Neural cell (in vitro differentiated cells): ENCODE measurements at regions not wholly inside any gene's neighbourhood (a gene's known extent, or its start where the extent isn't known, plus 50 kb on each side); places are given as distances from the start of the nearest gene placed in this dataset.

ENCODE experiments used
- EZH2 ChIP-seq: fragments of 200-600, 300-800 bp; shearing (Covaris generic), sonication (generic); IDR thresholded peaks from 2 replicates; pipeline ENCODE4 v1.6.1; 2014; ENCODE audit warnings: antibody characterized with exemption, low read length, borderline replicate concordance, mild to moderate bottlenecking; ENCODE audit not compliant: insufficient read depth, poor library complexity, severe bottlenecking
- POLR2AphosphoS5 ChIP-seq: IDR thresholded peaks from 2 replicates; pipeline ENCODE4 v1.6.1; 2012
- RAD21 ChIP-seq: fragments of 450-650 bp; conservative IDR thresholded peaks from 2 replicates; pipeline ENCODE4 v1.6.1; 2014; ENCODE audit warnings: antibody characterized with exemption, mild to moderate bottlenecking, moderate library complexity
- TF ChIP-seq, protein P1 (sequence below): fragments of 450-650 bp; IDR thresholded peaks from 2 replicates; pipeline ENCODE4 v1.5.1; 2014; ENCODE audit warnings: antibody characterized with exemption, mild to moderate bottlenecking, moderate library complexity; ENCODE audit not compliant: poor library complexity, severe bottlenecking

DNA sequence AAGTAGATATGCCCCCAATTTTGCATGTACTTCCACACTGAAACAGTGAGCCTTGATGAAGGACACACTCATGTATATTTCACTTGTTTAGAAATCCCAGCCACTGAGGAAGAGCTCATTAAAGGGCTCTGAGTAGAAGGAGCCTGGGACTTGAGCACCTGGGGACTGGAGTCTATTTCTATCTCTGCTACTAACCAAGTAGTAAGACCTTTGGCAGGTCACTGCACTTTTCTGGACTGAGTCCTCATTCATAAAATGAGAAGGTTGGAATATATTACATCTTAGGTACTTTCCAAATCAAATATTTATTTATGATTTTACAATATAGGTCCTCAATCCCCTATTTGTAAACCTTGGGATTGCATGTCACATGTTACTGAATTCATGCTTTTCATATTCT, 78.2 kb upstream of the C4orf54 start:
- TF ChIP-seq, protein P1, sequence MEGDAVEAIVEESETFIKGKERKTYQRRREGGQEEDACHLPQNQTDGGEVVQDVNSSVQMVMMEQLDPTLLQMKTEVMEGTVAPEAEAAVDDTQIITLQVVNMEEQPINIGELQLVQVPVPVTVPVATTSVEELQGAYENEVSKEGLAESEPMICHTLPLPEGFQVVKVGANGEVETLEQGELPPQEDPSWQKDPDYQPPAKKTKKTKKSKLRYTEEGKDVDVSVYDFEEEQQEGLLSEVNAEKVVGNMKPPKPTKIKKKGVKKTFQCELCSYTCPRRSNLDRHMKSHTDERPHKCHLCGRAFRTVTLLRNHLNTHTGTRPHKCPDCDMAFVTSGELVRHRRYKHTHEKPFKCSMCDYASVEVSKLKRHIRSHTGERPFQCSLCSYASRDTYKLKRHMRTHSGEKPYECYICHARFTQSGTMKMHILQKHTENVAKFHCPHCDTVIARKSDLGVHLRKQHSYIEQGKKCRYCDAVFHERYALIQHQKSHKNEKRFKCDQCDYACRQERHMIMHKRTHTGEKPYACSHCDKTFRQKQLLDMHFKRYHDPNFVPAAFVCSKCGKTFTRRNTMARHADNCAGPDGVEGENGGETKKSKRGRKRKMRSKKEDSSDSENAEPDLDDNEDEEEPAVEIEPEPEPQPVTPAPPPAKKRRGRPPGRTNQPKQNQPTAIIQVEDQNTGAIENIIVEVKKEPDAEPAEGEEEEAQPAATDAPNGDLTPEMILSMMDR = no peak
- TF ChIP-seq EZH2 = no peak
- TF ChIP-seq POLR2AphosphoS5 = no peak
- TF ChIP-seq RAD21 = no peak
